Small intestine (tissue), 7 donors: ENCODE measurements at regions not wholly inside any gene's neighbourhood (a gene's known extent, or its start where the extent isn't known, plus 50 kb on each side); places are given as distances from the start of the nearest gene placed in this dataset.
"Not testable (repeated sequence)": the region's sequence is repeated elsewhere in the genome, so short reads cannot be mapped to it uniquely, and the experiment has no call there.

Source experiments
- DNase-seq, 2 donors: peaks; one replicate each; pipeline versions ENCODE4 v3.0.0 to v3.0.0-alpha.2; 2013
- FAIRE-seq: peaks from 2 replicates; lab custom pipeline; 2012; peaks lifted over from hg19 to GRCh38; lab: Jason Lieb, UNC
- H3K27ac ChIP-seq, 3 donors: one replicate each; pipeline ENCODE4 v1.5.1; 2013; ENCODE audit warnings: low read length in 2 of 3, mild to moderate bottlenecking in 2 of 3, control low read depth in 1 of 3, inconsistent platforms in 1 of 3, low read depth in 1 of 3, moderate library complexity in 1 of 3
- H3K27me3 ChIP-seq, 3 donors: one replicate each; pipeline ENCODE4 v1.6.1; 2013; ENCODE audit warnings: low read length in 3 of 3, inconsistent platforms in 1 of 3; ENCODE audit not compliant: control insufficient read depth in 3 of 3, insufficient read depth in 3 of 3
- H3K36me3 ChIP-seq, 3 donors: one replicate each; pipeline ENCODE4 v1.6.1; 2013; ENCODE audit warnings: low read length in 3 of 3, inconsistent platforms in 1 of 3, low read depth in 1 of 3, mild to moderate bottlenecking in 1 of 3, moderate library complexity in 1 of 3; ENCODE audit not compliant: control insufficient read depth in 3 of 3, insufficient read depth in 2 of 3
- H3K4me1 ChIP-seq, 3 donors: one replicate each; pipeline ENCODE4 v1.6.1; 2013; ENCODE audit warnings: low read length in 2 of 3, inconsistent platforms in 1 of 3, low read depth in 1 of 3, mild to moderate bottlenecking in 1 of 3, moderate library complexity in 1 of 3; ENCODE audit not compliant: control insufficient read depth in 3 of 3, insufficient read depth in 2 of 3
- H3K4me3 ChIP-seq, 3 donors: one replicate each; pipeline ENCODE4 v1.5.1; 2013; ENCODE audit warnings: low read length in 3 of 3, control low read depth in 1 of 3, inconsistent platforms in 1 of 3, low read depth in 1 of 3, mild to moderate bottlenecking in 1 of 3, moderate library complexity in 1 of 3
- H3K9me3 ChIP-seq, 2 donors: one replicate each; pipeline ENCODE4 v1.6.1; 2013; ENCODE audit warnings: low read depth in 1 of 2, low read length in 1 of 2; ENCODE audit not compliant: control insufficient read depth in 2 of 2, insufficient read depth in 1 of 2
- WGBS, 3 donors: extraction: QIAGEN DNeasy Blood & Tissue Kit; methylation state at CpG; one replicate each; pipeline ENCODE4 v1.1.7; 2013; 5-methylcytosine and 5-hydroxymethylcytosine counted together
- donor health status: healthy with polysubstance abuse.
- donor health status: control.
- donor health status: control.
- donor health status: Bipolar disorder and iron deficiency.
- donor health status: healthy.

GRCh38 chr12:75699728-75700496, 188.5 kb upstream of the KRR1 start:
- FAIRE-seq = no peak
- Histone ChIP-seq H3K27me3 (no peaks in the 10 kb centered on the region), H3K36me3 (no peaks in the 10 kb centered on the region), H3K4me3 (no peak overlapping the region), H3K27ac (no peak overlapping the region), H3K4me1 (no peaks in the 10 kb centered on the region), H3K9me3 (no peaks in the 10 kb centered on the region)
- DNase-seq = no peak
- 78 to 86% (median 81%) methylated on average over 7 of the region's 7 CpGs for WGBS, 3 donors

- no peak for DNase-seq
- H3K4me3 ChIP-seq = no peak overlapping the region
- H3K27me3 ChIP-seq = no peaks in the 10 kb centered on the region
- no peaks in the 10 kb centered on the region for H3K4me1 ChIP-seq
- WGBS, 3 donors = 88 to 93% (median 88%) methylated on average over 1 of the region's 1 CpG
- no peak for FAIRE-seq
- no peaks in the 10 kb centered on the region for H3K9me3 ChIP-seq
- no peak overlapping the region for H3K27ac ChIP-seq
- H3K36me3 ChIP-seq = no peaks in the 10 kb centered on the region
Observed at GRCh38 chr12:75699251-75699650, 187.8 kb upstream of the KRR1 start.

DNA sequence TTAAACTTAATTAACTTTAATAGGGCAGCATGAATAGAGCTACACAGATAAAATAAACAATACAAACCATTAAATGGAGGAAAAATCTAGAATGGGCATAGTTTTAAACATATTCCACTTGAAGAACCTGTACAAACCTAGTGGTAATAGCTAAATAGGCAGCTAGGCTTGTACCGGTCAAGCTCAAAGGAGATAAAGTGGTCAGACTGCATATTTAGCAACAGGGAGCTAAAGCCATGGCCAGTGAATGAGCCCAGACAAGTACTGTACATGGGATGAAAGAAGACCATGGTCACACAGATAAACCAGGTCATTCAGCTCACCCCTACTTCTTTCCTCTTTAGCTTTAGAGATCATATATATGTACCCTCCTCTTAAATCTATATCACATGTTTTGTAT, 186.6 kb upstream of the KRR1 start:
- FAIRE-seq (no peak), DNase-seq (no peak)
- no peaks in the 10 kb centered on the region for H3K4me1 ChIP-seq
- no peaks in the 10 kb centered on the region for H3K27me3 ChIP-seq
- WGBS, 3 donors = 93 to 100% (median 97%) methylated on average over 1 of the region's 1 CpG
- H3K4me3 ChIP-seq = no peak overlapping the region
- H3K9me3 ChIP-seq = no peaks in the 10 kb centered on the region
- no peaks in the 10 kb centered on the region for H3K36me3 ChIP-seq
- H3K27ac ChIP-seq = no peak overlapping the region

DNA sequence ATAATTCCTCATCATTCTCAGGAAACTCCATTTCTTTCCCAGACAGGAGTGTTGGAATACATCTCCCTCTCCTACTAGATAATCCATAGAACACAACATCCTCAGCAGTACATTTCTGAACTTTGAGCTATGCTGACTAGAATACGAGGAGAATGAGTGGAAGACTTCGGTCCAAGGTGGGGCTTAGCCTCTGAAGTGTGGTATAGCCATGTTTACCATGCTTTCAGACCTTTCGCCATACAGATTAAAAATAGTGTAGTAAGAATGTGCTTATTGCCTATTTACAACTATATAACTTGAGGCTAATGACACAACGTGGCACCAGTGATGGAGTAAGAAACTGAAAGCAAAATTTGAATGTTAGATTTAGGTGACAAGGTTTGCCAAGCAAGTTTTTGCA, 184.5 kb upstream of the KRR1 start:
- H3K36me3 ChIP-seq = no peaks in the 10 kb centered on the region
- no peaks in the 10 kb centered on the region for H3K4me1 ChIP-seq
- FAIRE-seq = no peak
- DNase-seq = peak; percentile 54 to 67
- no peak overlapping the region for H3K4me3 ChIP-seq
- H3K27ac ChIP-seq = no peak overlapping the region
- WGBS, 3 donors = 15 to 61% (median 32%) methylated on average over 4 of the region's 4 CpGs
- no peaks in the 10 kb centered on the region for H3K9me3 ChIP-seq
- H3K27me3 ChIP-seq = no peaks in the 10 kb centered on the region

GRCh38 chr12:75694534-75695268, 183.3 kb upstream of the KRR1 start:
- H3K4me3 ChIP-seq = no peak overlapping the region
- no peak overlapping the region for H3K27ac ChIP-seq
- no peaks in the 10 kb centered on the region for H3K4me1 ChIP-seq
- no peaks in the 10 kb centered on the region for H3K9me3 ChIP-seq
- DNase-seq (no peak), FAIRE-seq (no peak)
- WGBS, 3 donors = 93 to 100% (median 98%) methylated on average over 1 of the region's 1 CpG
- H3K36me3 ChIP-seq = no peaks in the 10 kb centered on the region
- H3K27me3 ChIP-seq = no peaks in the 10 kb centered on the region

DNA sequence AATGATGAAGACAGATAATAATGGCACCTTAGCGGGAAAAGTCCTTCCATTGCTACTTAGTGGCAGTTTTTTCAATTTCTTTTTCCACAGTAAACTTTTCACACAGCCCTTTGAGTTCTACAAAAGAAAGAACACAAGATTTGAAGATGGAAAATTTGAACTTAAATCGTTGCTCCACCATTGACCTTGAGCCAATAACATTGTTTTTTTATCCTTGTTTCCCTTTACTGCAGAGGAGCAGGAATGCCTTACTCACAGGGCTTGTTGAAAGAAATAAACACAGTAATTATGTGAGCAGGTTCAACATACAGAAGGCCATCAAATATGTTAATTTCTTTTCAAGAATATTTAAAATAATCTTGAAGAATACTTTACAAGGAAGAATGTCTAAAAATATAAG, 181.5 kb upstream of the KRR1 start:
- 50 to 66% (median 55%) methylated on average over 2 of the region's 2 CpGs for WGBS, 3 donors
- Histone ChIP-seq H3K4me1 (no peaks in the 10 kb centered on the region), H3K9me3 (no peaks in the 10 kb centered on the region), H3K4me3 (no peak overlapping the region), H3K36me3 (no peaks in the 10 kb centered on the region), H3K27ac (no peak overlapping the region), H3K27me3 (no peaks in the 10 kb centered on the region)
- DNase-seq = no peak
- no peak for FAIRE-seq

DNA sequence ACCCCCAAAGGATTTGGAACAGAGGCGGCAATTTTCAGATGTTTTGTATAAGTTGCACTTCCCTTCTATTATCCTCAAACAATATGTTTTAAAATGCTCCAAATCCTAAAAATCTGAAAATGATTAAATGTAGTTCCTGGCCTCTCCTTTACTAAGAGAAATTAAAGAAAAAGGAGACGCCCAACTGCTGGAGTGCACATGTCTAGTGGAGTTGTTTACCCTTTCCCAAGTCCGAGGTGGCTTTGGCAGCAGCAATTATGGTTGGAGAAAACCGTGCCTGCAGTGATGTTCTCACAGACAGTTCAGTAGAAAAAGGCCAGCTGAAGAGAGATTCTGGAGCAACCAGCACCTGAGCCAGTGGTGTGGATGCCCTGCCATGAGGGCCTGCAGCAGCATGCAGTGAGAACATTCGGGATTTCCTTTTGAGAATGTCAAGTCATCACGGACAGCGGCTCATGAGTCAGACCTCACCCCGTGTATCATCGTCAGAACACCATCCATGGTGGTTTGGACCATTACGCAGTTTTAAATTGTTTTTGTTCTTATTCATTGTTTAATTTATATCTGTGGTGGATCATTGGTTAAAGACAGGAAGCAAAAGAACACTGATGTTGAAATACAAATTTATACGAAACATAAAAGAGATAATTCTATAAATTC, 179.0 kb upstream of the KRR1 start:
- H3K9me3 ChIP-seq = no peaks in the 10 kb centered on the region
- no peak overlapping the region for H3K4me3 ChIP-seq
- 81 to 89% (median 84%) methylated on average over 11 of the region's 11 CpGs for WGBS, 3 donors
- H3K36me3 ChIP-seq = no peaks in the 10 kb centered on the region
- no peaks in the 10 kb centered on the region for H3K4me1 ChIP-seq
- DNase-seq (no peak), FAIRE-seq (no peak)
- H3K27ac ChIP-seq = no peak overlapping the region
- H3K27me3 ChIP-seq = no peaks in the 10 kb centered on the region

DNA sequence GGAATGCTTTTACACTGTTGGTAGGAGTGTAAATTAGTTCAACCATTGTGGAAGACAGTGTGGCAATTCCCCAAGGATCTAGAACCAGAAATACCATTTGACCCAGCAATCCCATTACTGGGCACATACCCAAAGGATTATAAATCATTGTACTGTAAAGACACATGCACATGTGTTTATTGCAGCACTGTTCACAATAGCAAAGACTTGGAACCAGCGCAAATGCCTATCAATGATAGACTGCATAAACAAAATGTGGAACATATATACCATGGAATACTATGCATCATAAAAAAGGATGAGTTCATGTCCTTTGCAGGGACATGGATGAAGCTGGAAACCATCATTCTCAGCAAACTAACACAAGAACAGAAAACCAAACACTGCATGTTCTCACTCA, 174.8 kb upstream of the KRR1 start:
- H3K27me3 ChIP-seq, H3K4me1 ChIP-seq, H3K9me3 ChIP-seq, H3K36me3 ChIP-seq, H3K27ac ChIP-seq, H3K4me3 ChIP-seq, DNase-seq, FAIRE-seq: not testable (repeated sequence)
- 38 to 65% (median 38%) methylated on average over 1 of the region's 1 CpG for WGBS, 3 donors
